ENCODE measurements at regions not wholly inside any gene's neighbourhood (a gene's known extent, or its start where the extent isn't known, plus 50 kb on each side); places are given as distances from the start of the nearest gene placed in this dataset.

- no peaks in the 10 kb centered on the region for H3K36me3 ChIP-seq (ENCODE audit: control insufficient read depth in 5 of 5, insufficient read depth in 5 of 5, low read length in 5 of 5)
- no peaks in the 10 kb centered on the region for H3K27me3 ChIP-seq (ENCODE audit: control insufficient read depth in 5 of 5, insufficient read depth in 4 of 5, low read length in 5 of 5)
- H3K4me1 ChIP-seq (ENCODE audit: control insufficient read depth in 5 of 5, insufficient read depth in 5 of 5, low read length in 5 of 5), result peaks cover 2 to 28% (median 26%) of the 10 kb centered on the region in 5 donors
- no peak overlapping the region for H3K27ac ChIP-seq (ENCODE audit: low read depth, low read length)
- H3K9ac ChIP-seq (ENCODE audit: low read length in 5 of 5), result no peak overlapping the region
- H3K4me3 ChIP-seq (ENCODE audit: low read depth in 1 of 5, low read length in 5 of 5), result no peak overlapping the region
- no peaks in the 10 kb centered on the region for H3K9me3 ChIP-seq (ENCODE audit: control insufficient read depth in 5 of 5, low read length in 5 of 5)
These were observed 279.5 kb upstream of the PARD3B start for GRCh38 chr2:204265681-204266181.

- no peaks in the 10 kb centered on the region for H3K27me3 ChIP-seq (ENCODE audit: control insufficient read depth in 5 of 5, insufficient read depth in 4 of 5, low read length in 5 of 5)
- no peak overlapping the region for H3K27ac ChIP-seq (ENCODE audit: low read depth, low read length)
- peaks cover 0 to 28% (median 21%) of the 10 kb centered on the region in 5 donors for H3K4me1 ChIP-seq (ENCODE audit: control insufficient read depth in 5 of 5, insufficient read depth in 5 of 5, low read length in 5 of 5)
- H3K36me3 ChIP-seq (ENCODE audit: control insufficient read depth in 5 of 5, insufficient read depth in 5 of 5, low read length in 5 of 5), result no peaks in the 10 kb centered on the region
- no peaks in the 10 kb centered on the region for H3K9me3 ChIP-seq (ENCODE audit: control insufficient read depth in 5 of 5, low read length in 5 of 5)
- H3K4me3 ChIP-seq (ENCODE audit: low read depth in 1 of 5, low read length in 5 of 5), result no peak overlapping the region
- H3K9ac ChIP-seq (ENCODE audit: low read length in 5 of 5), result no peak overlapping the region
These were observed 276.8 kb upstream of the PARD3B start for GRCh38 chr2:204268458-204268857.

- no peaks in the 10 kb centered on the region for H3K9me3 ChIP-seq (ENCODE audit: control insufficient read depth in 5 of 5, low read length in 5 of 5)
- no peak overlapping the region for H3K4me3 ChIP-seq (ENCODE audit: low read depth in 1 of 5, low read length in 5 of 5)
- H3K36me3 ChIP-seq (ENCODE audit: control insufficient read depth in 5 of 5, insufficient read depth in 5 of 5, low read length in 5 of 5), result no peaks in the 10 kb centered on the region
- H3K4me1 ChIP-seq (ENCODE audit: control insufficient read depth in 5 of 5, insufficient read depth in 5 of 5, low read length in 5 of 5), result peaks cover 0 to 28% (median 21%) of the 10 kb centered on the region in 5 donors
- no peak overlapping the region for H3K9ac ChIP-seq (ENCODE audit: low read length in 5 of 5)
- H3K27me3 ChIP-seq (ENCODE audit: control insufficient read depth in 5 of 5, insufficient read depth in 4 of 5, low read length in 5 of 5), result no peaks in the 10 kb centered on the region
- H3K27ac ChIP-seq (ENCODE audit: low read depth, low read length), result no peak overlapping the region
These were observed 276.3 kb upstream of the PARD3B start for GRCh38 chr2:204268971-204269370.

- no peak overlapping the region for H3K9ac ChIP-seq (ENCODE audit: low read length in 5 of 5)
These were observed 273.2 kb upstream of the PARD3B start for GRCh38 chr2:204272089-204272488.

GRCh38 chr2:204272610-204273287 lies 272.5 kb upstream of the PARD3B start:
- Histone ChIP-seq H3K9ac (ENCODE audit: low read length in 5 of 5) (no peak overlapping the region), H3K27ac (ENCODE audit: low read depth, low read length) (no peak overlapping the region)

More at GRCh38 chr2:204272089-204272488, 273.2 kb upstream of the PARD3B start:
- no peak overlapping the region for H3K27ac ChIP-seq (ENCODE audit: low read depth, low read length)
- H3K4me1 ChIP-seq (ENCODE audit: control insufficient read depth in 5 of 5, insufficient read depth in 5 of 5, low read length in 5 of 5), result peaks cover 0 to 25% (median 21%) of the 10 kb centered on the region in 5 donors
- H3K4me3 ChIP-seq (ENCODE audit: low read depth in 1 of 5, low read length in 5 of 5), result no peak overlapping the region
- H3K27me3 ChIP-seq (ENCODE audit: control insufficient read depth in 5 of 5, insufficient read depth in 4 of 5, low read length in 5 of 5), result no peaks in the 10 kb centered on the region
- H3K9me3 ChIP-seq (ENCODE audit: control insufficient read depth in 5 of 5, low read length in 5 of 5), result no peaks in the 10 kb centered on the region
- no peaks in the 10 kb centered on the region for H3K36me3 ChIP-seq (ENCODE audit: control insufficient read depth in 5 of 5, insufficient read depth in 5 of 5, low read length in 5 of 5)

GRCh38 chr2:204274429-204274828 lies 270.8 kb upstream of the PARD3B start:
- no peaks in the 10 kb centered on the region for H3K36me3 ChIP-seq (ENCODE audit: control insufficient read depth in 5 of 5, insufficient read depth in 5 of 5, low read length in 5 of 5)
- H3K27me3 ChIP-seq (ENCODE audit: control insufficient read depth in 5 of 5, insufficient read depth in 4 of 5, low read length in 5 of 5), result no peaks in the 10 kb centered on the region
- H3K9ac ChIP-seq (ENCODE audit: low read length in 5 of 5), result no peak overlapping the region
- no peaks in the 10 kb centered on the region for H3K9me3 ChIP-seq (ENCODE audit: control insufficient read depth in 5 of 5, low read length in 5 of 5)
- H3K4me3 ChIP-seq (ENCODE audit: low read depth in 1 of 5, low read length in 5 of 5), result no peak overlapping the region
- peaks cover 0 to 15% (median 10%) of the 10 kb centered on the region in 5 donors for H3K4me1 ChIP-seq (ENCODE audit: control insufficient read depth in 5 of 5, insufficient read depth in 5 of 5, low read length in 5 of 5)
- H3K27ac ChIP-seq (ENCODE audit: low read depth, low read length), result no peak overlapping the region

More at GRCh38 chr2:204272610-204273287, 272.5 kb upstream of the PARD3B start:
- Histone ChIP-seq H3K4me3 (ENCODE audit: low read depth in 1 of 5, low read length in 5 of 5) (no peak overlapping the region), H3K4me1 (ENCODE audit: control insufficient read depth in 5 of 5, insufficient read depth in 5 of 5, low read length in 5 of 5) (peaks cover 0 to 18% (median 15%) of the 10 kb centered on the region in 5 donors), H3K27me3 (ENCODE audit: control insufficient read depth in 5 of 5, insufficient read depth in 4 of 5, low read length in 5 of 5) (no peaks in the 10 kb centered on the region), H3K9me3 (ENCODE audit: control insufficient read depth in 5 of 5, low read length in 5 of 5) (no peaks in the 10 kb centered on the region), H3K36me3 (ENCODE audit: control insufficient read depth in 5 of 5, insufficient read depth in 5 of 5, low read length in 5 of 5) (no peaks in the 10 kb centered on the region)

- Histone ChIP-seq H3K27ac (ENCODE audit: low read depth, low read length) (no peak overlapping the region), H3K9me3 (ENCODE audit: control insufficient read depth in 5 of 5, low read length in 5 of 5) (no peaks in the 10 kb centered on the region), H3K9ac (ENCODE audit: low read length in 5 of 5) (no peak overlapping the region)
These were observed 270.3 kb upstream of the PARD3B start for GRCh38 chr2:204274991-204275390.

GRCh38 chr2:204277226-204277625 lies 268.0 kb upstream of the PARD3B start:
- no peaks in the 10 kb centered on the region for H3K27me3 ChIP-seq (ENCODE audit: control insufficient read depth in 5 of 5, insufficient read depth in 4 of 5, low read length in 5 of 5)
- peaks cover 0 to 20% (median 8%) of the 10 kb centered on the region in 5 donors for H3K4me1 ChIP-seq (ENCODE audit: control insufficient read depth in 5 of 5, insufficient read depth in 5 of 5, low read length in 5 of 5)
- no peak overlapping the region for H3K4me3 ChIP-seq (ENCODE audit: low read depth in 1 of 5, low read length in 5 of 5)
- H3K9ac ChIP-seq (ENCODE audit: low read length in 5 of 5), result no peak overlapping the region
- no peaks in the 10 kb centered on the region for H3K36me3 ChIP-seq (ENCODE audit: control insufficient read depth in 5 of 5, insufficient read depth in 5 of 5, low read length in 5 of 5)
- H3K27ac ChIP-seq (ENCODE audit: low read depth, low read length), result no peak overlapping the region
- H3K9me3 ChIP-seq (ENCODE audit: control insufficient read depth in 5 of 5, low read length in 5 of 5), result no peaks in the 10 kb centered on the region

More at GRCh38 chr2:204274991-204275390, 270.3 kb upstream of the PARD3B start:
- peaks cover 0 to 16% (median 10%) of the 10 kb centered on the region in 5 donors for H3K4me1 ChIP-seq (ENCODE audit: control insufficient read depth in 5 of 5, insufficient read depth in 5 of 5, low read length in 5 of 5)
- H3K36me3 ChIP-seq (ENCODE audit: control insufficient read depth in 5 of 5, insufficient read depth in 5 of 5, low read length in 5 of 5), result no peaks in the 10 kb centered on the region
- no peaks in the 10 kb centered on the region for H3K27me3 ChIP-seq (ENCODE audit: control insufficient read depth in 5 of 5, insufficient read depth in 4 of 5, low read length in 5 of 5)
- no peak overlapping the region for H3K4me3 ChIP-seq (ENCODE audit: low read depth in 1 of 5, low read length in 5 of 5)

- Histone ChIP-seq H3K4me3 (ENCODE audit: low read depth in 1 of 5, low read length in 5 of 5) (no peak overlapping the region), H3K9me3 (ENCODE audit: control insufficient read depth in 5 of 5, low read length in 5 of 5) (no peaks in the 10 kb centered on the region), H3K27ac (ENCODE audit: low read depth, low read length) (no peak overlapping the region), H3K9ac (ENCODE audit: low read length in 5 of 5) (no peak overlapping the region), H3K4me1 (ENCODE audit: control insufficient read depth in 5 of 5, insufficient read depth in 5 of 5, low read length in 5 of 5) (peaks cover 0 to 20% (median 0%) of the 10 kb centered on the region in 5 donors), H3K27me3 (ENCODE audit: control insufficient read depth in 5 of 5, insufficient read depth in 4 of 5, low read length in 5 of 5) (no peaks in the 10 kb centered on the region), H3K36me3 (ENCODE audit: control insufficient read depth in 5 of 5, insufficient read depth in 5 of 5, low read length in 5 of 5) (no peaks in the 10 kb centered on the region)
These were observed 266.8 kb upstream of the PARD3B start for GRCh38 chr2:204278454-204278853.

- Histone ChIP-seq H3K36me3 (ENCODE audit: control insufficient read depth in 5 of 5, insufficient read depth in 5 of 5, low read length in 5 of 5) (no peaks in the 10 kb centered on the region), H3K4me1 (ENCODE audit: control insufficient read depth in 5 of 5, insufficient read depth in 5 of 5, low read length in 5 of 5) (peaks cover 0 to 11% (median 0%) of the 10 kb centered on the region in 5 donors), H3K27ac (ENCODE audit: low read depth, low read length) (no peak overlapping the region), H3K9ac (ENCODE audit: low read length in 5 of 5) (no peak overlapping the region), H3K4me3 (ENCODE audit: low read depth in 1 of 5, low read length in 5 of 5) (no peak overlapping the region), H3K9me3 (ENCODE audit: control insufficient read depth in 5 of 5, low read length in 5 of 5) (no peaks in the 10 kb centered on the region), H3K27me3 (ENCODE audit: control insufficient read depth in 5 of 5, insufficient read depth in 4 of 5, low read length in 5 of 5) (no peaks in the 10 kb centered on the region)
These were observed 265.5 kb upstream of the PARD3B start for GRCh38 chr2:204279819-204280218.
